Heart right ventricle (tissue), 16 donors: ENCODE measurements at regions not wholly inside any gene's neighbourhood (a gene's known extent, or its start where the extent isn't known, plus 50 kb on each side); places are given as distances from the start of the nearest gene placed in this dataset.

ENCODE experiments used
- ATAC-seq, 8 donors: fragments of 200-7000 bp; cut with Tn5 transposase; one replicate each; pipeline ENCODE4 v1.9.1; 2020; ENCODE audit warnings: mild to moderate bottlenecking in 8 of 8, moderate library complexity in 8 of 8, moderate number of reproducible peaks in 1 of 8
- DNase-seq, 2 donors: peaks; one replicate each; pipeline ENCODE4 v3.0.0-alpha.2; 2020
- H3K27ac ChIP-seq, 10 donors: fragments of 200-600 bp; sonication (generic) in 2 of 10; one replicate each; pipeline versions ENCODE4 v1.5.0 to v1.8.0; 2020 to 2022; ENCODE audit warnings: mild to moderate bottlenecking in 3 of 10
- H3K27me3 ChIP-seq, 7 donors: fragments of 200-600 bp; one replicate each; pipeline ENCODE4 v1.8.0; 2021 to 2022; ENCODE audit warnings: mild to moderate bottlenecking in 2 of 7
- H3K36me3 ChIP-seq, 9 donors: fragments of 200-600 bp; sonication (generic) in 1 of 9; one replicate each; pipeline versions ENCODE4 v1.5.0 to v1.8.0; 2020 to 2022; ENCODE audit warnings: mild to moderate bottlenecking in 2 of 9
- H3K4me1 ChIP-seq, 9 donors: fragments of 200-600 bp; sonication (generic) in 1 of 9; one replicate each; pipeline versions ENCODE4 v1.5.0 to v1.8.0; 2020 to 2022; ENCODE audit warnings: mild to moderate bottlenecking in 4 of 9
- H3K4me3 ChIP-seq, 10 donors: fragments of 200-600 bp; sonication (generic) in 2 of 10; one replicate each; pipeline versions ENCODE4 v1.5.0 to v1.8.0; 2020 to 2022; ENCODE audit warnings: mild to moderate bottlenecking in 7 of 10, moderate library complexity in 2 of 10
- H3K9me3 ChIP-seq, 11 donors: fragments of 200-600 bp in 10 of 11; sonication (generic) in 2 of 11; one replicate each; pipeline versions ENCODE4 v1.5.0 to v1.8.0; 2013 to 2022; ENCODE audit warnings: mild to moderate bottlenecking in 2 of 11, control low read depth in 1 of 11, moderate library complexity in 1 of 11
- WGBS, 2 donors: extraction: QIAGEN DNeasy Blood & Tissue Kit; methylation state at CpG; one replicate each; pipeline ENCODE4 v1.1.7; 2013; ENCODE audit warnings: inconsistent platforms in 1 of 2; 5-methylcytosine and 5-hydroxymethylcytosine counted together
- intact Hi-C, 10 donors: fragments of 100-400 bp; cut with DNase I; formaldehyde crosslinking; loops; one replicate each; pipeline versions ENCODE4 v1.11.1 to v1.14.2; 2022
- TF ChIP-seq, protein P1 (sequence below), 9 donors: fragments of 200-600 bp; sonication (generic) in 2 of 9; IDR thresholded peaks; one replicate each; pipeline versions ENCODE4 v1.5.0 to v1.8.0; 2021 to 2022; ENCODE audit warnings: antibody characterized with exemption in 9 of 9, mild to moderate bottlenecking in 5 of 9, moderate library complexity in 1 of 9
- donor health status: Arrhythmogenic right ventricular cardiomyopathy.
- donor health status: ischemic (EF 13 %, LVEDD 7.1; RV severe dilation, severe dysfunction).
- donor health status: healthy with polysubstance abuse.
- donor health status: DM: no; HTN: yes; CAD: no.
- donor health status: DM: no; HTN: no; CAD: no.
- donor health status: ischemic (EF 25% LVEDD 6.9; RV normal size, moderate dysfunction).
- donor health status: ischemic (EF 25% LVEDD 5.7; RV mildly dilated, moderate dysfunction).
- donor health status: healthy.
- donor health status: DM: yes; HTN: yes; CAD: no.
- donor health status: Ischemic cardiomyopathy.
- donor health status: ischemic (EF 35%, LVEDD 5.7; RV mildly dilated, moderate dysfunction).
- donor health status: nonischemic (EF 11% LVEDD 7.7; RV severe dilation, severe dysfunction).
- donor health status: DM: yes; HTN: yes; CAD: no.
- donor health status: PGD.
- donor health status: ischemic (EF 29% LVEDD 5.4; RV normal size, mild dysfunction).
- donor health status: nonischemic (EF 23%, LVEDD 6.1; RV moderate dilation, normal function).

DNA sequence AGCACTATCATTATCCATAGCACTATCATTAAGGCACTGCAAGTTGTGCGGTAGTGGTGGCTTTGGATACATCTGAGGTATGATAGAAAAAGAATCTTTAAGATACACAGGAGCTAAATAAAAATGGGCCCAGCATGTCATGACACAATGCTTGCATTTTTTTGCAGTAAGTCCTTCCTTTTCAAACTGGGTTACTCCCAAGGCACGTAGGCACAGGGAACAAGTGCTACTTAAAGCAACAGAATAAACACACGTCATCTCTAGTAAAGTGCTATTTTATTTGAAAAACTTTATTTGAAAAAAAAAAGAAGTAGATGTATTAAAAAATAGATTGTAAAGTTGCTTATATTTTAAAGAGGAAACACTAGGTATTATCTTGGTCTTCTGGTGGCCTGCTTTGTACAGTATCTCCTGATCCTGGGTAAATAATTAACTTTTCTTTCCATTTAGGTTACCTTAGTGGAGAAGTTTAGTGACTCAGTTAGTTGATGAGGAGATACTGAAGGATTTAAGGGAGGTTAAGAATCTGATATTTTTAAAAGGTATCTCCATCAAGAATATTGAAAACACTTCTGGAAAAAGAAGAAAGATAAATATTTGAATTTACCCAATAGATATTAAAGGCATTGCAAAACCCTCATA, 129.6 kb downstream of the EDN1 start:
- peaks cover 0 to 17% (median 5%) of the 10 kb centered on the region in 9 donors for H3K4me1 ChIP-seq
- no peak overlapping the region for H3K27ac ChIP-seq
- ATAC-seq = no peak
- TF ChIP-seq, protein P1, sequence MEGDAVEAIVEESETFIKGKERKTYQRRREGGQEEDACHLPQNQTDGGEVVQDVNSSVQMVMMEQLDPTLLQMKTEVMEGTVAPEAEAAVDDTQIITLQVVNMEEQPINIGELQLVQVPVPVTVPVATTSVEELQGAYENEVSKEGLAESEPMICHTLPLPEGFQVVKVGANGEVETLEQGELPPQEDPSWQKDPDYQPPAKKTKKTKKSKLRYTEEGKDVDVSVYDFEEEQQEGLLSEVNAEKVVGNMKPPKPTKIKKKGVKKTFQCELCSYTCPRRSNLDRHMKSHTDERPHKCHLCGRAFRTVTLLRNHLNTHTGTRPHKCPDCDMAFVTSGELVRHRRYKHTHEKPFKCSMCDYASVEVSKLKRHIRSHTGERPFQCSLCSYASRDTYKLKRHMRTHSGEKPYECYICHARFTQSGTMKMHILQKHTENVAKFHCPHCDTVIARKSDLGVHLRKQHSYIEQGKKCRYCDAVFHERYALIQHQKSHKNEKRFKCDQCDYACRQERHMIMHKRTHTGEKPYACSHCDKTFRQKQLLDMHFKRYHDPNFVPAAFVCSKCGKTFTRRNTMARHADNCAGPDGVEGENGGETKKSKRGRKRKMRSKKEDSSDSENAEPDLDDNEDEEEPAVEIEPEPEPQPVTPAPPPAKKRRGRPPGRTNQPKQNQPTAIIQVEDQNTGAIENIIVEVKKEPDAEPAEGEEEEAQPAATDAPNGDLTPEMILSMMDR (IDR thresholded peaks at IDR 0.05) = no peak
- 51 to 82% methylated on average over 3 of the region's 3 CpGs for WGBS, 2 donors
- DNase-seq = no peak
- no peaks in the 10 kb centered on the region for H3K36me3 ChIP-seq
- no peaks in the 10 kb centered on the region for H3K27me3 ChIP-seq
- no peak overlapping the region for H3K4me3 ChIP-seq
- H3K9me3 ChIP-seq = peaks cover 0 to 8% (median 0%) of the 10 kb centered on the region in 11 donors
- intact Hi-C loops = loop anchor here in 1 of 10 donors (10.0 kb wide), 1 partner anchor 125 kb away; the partner anchor contains the start of gene EDN1

DNA sequence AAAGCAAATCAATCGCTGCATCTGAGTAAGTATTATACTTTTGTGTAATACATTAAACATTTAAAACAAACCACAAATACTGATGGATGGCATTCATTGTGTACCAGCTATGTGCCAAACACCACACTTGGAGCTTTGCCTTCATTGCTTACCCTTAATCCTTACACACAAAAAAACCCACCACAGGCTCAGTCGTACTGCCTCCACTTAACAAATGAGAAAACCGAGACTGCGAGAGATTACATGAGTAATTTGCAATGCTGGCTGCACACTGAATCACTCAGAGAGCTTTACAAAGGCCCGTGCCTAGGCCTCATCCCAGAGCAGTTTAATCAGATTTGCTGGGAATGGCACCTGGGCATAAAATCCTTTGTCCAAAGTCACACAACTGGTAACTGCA, 130.5 kb downstream of the EDN1 start:
- no peak for ATAC-seq
- TF ChIP-seq, protein P1 (IDR thresholded peaks at IDR 0.05) = no peak
- Histone ChIP-seq H3K27me3 (no peaks in the 10 kb centered on the region), H3K9me3 (peaks cover 0 to 8% (median 0%) of the 10 kb centered on the region in 11 donors), H3K27ac (no peak overlapping the region), H3K4me1 (peaks cover 0 to 17% (median 5%) of the 10 kb centered on the region in 9 donors), H3K36me3 (no peaks in the 10 kb centered on the region), H3K4me3 (no peak overlapping the region)
- intact Hi-C loops = no loop called here
- 83 to 88% methylated on average over 5 of the region's 5 CpGs for WGBS, 2 donors
- no peak for DNase-seq

DNA sequence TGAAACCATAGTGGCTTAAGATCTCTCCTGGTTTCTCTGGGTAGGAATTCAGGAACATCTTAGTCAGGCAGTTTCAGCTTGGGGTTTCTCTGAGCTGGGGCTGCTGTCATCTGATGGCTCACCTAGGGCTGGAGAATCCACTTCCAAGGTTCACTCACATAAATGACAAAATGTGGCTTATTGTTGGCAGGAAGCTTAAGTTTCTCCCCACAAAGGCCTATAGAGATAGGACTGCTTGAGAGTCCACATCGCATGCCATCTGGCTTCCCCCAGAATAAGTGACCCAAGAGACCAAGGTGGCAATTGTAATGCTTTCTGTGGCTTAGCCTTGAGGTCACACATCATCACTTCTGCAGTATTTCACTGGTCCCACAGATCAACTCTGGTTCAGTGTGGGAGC, 131.4 kb downstream of the EDN1 start:
- DNase-seq (no peak), ATAC-seq (no peak)
- Histone ChIP-seq H3K27ac (no peak overlapping the region), H3K36me3 (no peaks in the 10 kb centered on the region), H3K27me3 (no peaks in the 10 kb centered on the region), H3K4me1 (peaks cover 0 to 17% (median 5%) of the 10 kb centered on the region in 9 donors), H3K4me3 (no peak overlapping the region), H3K9me3 (peaks cover 0 to 8% (median 0%) of the 10 kb centered on the region in 11 donors)
- intact Hi-C loops = no loop called here
- 94 to 95% methylated on average over 1 of the region's 1 CpG for WGBS, 2 donors
- TF ChIP-seq, protein P1 (IDR thresholded peaks at IDR 0.05) = no peak

DNA sequence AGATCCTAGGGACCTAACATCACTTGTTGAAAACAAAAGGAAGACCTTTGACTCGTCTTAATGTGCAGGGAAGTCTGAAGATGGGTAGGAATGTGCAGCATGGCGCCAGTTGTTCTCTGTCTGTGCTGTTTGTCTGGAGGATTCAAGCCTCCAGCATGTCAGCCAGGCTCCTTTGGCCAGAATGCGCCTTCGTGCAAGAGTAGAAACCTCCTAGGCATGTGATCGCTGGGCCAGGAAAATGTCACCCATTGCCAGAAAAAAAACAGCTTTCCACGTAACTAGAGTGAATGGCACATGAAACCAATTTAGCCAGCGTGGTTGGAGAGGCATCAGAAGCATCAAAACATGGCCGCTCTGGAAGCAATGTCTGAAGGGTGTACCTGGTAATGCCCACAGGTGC, 132.7 kb downstream of the EDN1 start:
- ATAC-seq (no peak), DNase-seq (no peak)
- H3K27ac ChIP-seq = no peak overlapping the region
- H3K4me1 ChIP-seq = peaks cover 0 to 17% (median 5%) of the 10 kb centered on the region in 9 donors
- H3K4me3 ChIP-seq = no peak overlapping the region
- H3K36me3 ChIP-seq = no peaks in the 10 kb centered on the region
- intact Hi-C loops = no loop called here
- WGBS, 2 donors = 78 to 85% methylated on average over 8 of the region's 8 CpGs
- H3K9me3 ChIP-seq = peaks cover 0 to 8% (median 0%) of the 10 kb centered on the region in 11 donors
- TF ChIP-seq, protein P1 (IDR thresholded peaks at IDR 0.05) = no peak
- no peaks in the 10 kb centered on the region for H3K27me3 ChIP-seq
